Body of pancreas (tissue), 4 donors: ENCODE measurements at regions not wholly inside any gene's neighbourhood (a gene's known extent, or its start where the extent isn't known, plus 50 kb on each side); places are given as distances from the start of the nearest gene placed in this dataset.

Experiments
- ATAC-seq: fragments of 150-250 bp; one replicate; pipeline ENCODE4 v1.9.1; 2016
- DNase-seq, 4 donors: peaks; one replicate each; pipeline ENCODE4 v3.0.0-alpha.2; 2019
- H3K27ac ChIP-seq, 4 donors: fragments of 200-600 bp; sonication (generic); 1 replicate in 3 of 4; 2 replicates in 1 of 4; pipeline versions ENCODE4 v1.5.1 to v1.6.1; 2016 to 2019; ENCODE audit warnings: mild to moderate bottlenecking in 1 of 4, mixed read lengths in 1 of 4, moderate library complexity in 1 of 4
- H3K27me3 ChIP-seq, 2 donors: fragments of 200-600 bp; sonication (generic); one replicate each; pipeline ENCODE4 v1.6.0; 2016; ENCODE audit warnings: mild to moderate bottlenecking in 1 of 2
- H3K36me3 ChIP-seq, 2 donors: fragments of 200-600 bp; sonication (generic); replicated peaks in 1 of 2; 2 replicates each; pipeline ENCODE4 v1.5.1; 2016; ENCODE audit warnings: low read depth in 2 of 2; ENCODE audit not compliant: insufficient read depth in 1 of 2
- H3K4me1 ChIP-seq: fragments of 200-600 bp; sonication (generic); one replicate; pipeline ENCODE4 v1.6.0; 2016
- H3K4me3 ChIP-seq, 2 donors: fragments of 200-600 bp; sonication (generic); 1 replicate in 1 of 2; 2 replicates in 1 of 2; pipeline ENCODE4 v1.5.1; 2016 to 2019
- H3K9me3 ChIP-seq, 3 donors: fragments of 200-600 bp; sonication (generic); 1 replicate in 2 of 3; 2 replicates in 1 of 3; pipeline ENCODE4 v1.5.1; 2016
- CTCF ChIP-seq, 7 experiments: fragments of 450-650 bp in 4 of 7; fragments of 200-600 bp in 3 of 7; sonication (generic) in 3 of 7; IDR thresholded peaks; one replicate each; pipeline ENCODE4 v1.5.1; 2016 to 2019; ENCODE audit warnings: antibody characterized with exemption in 7 of 7
- POLR2A ChIP-seq, 3 donors: fragments of 450-650 bp; IDR thresholded peaks; one replicate each; pipeline ENCODE4 v1.6.1; 2016; ENCODE audit warnings: antibody characterized with exemption in 3 of 3, mild to moderate bottlenecking in 2 of 3
- WGBS, 2 donors: methylation state at CpG; one replicate each; pipeline ENCODE4 v1.1.5; 2017; 5-methylcytosine and 5-hydroxymethylcytosine counted together
- intact Hi-C: fragments of 100-400 bp; cut with DNase I; formaldehyde crosslinking; loops from one replicate; pipeline ENCODE4 v1.15.1; 2023

- no peak for ATAC-seq
- TF ChIP-seq POLR2A (IDR thresholded peaks at IDR 0.05), result no peak
- DNase-seq, result no peak
- Histone ChIP-seq H3K4me1 (no peaks in the 10 kb centered on the region), H3K27ac (no peak overlapping the region), H3K27me3 (no peaks in the 10 kb centered on the region), H3K4me3 (no peak overlapping the region), H3K9me3 (no peaks in the 10 kb centered on the region), H3K36me3 (no peaks in the 10 kb centered on the region)
- WGBS, 2 donors, result 96 to 99% methylated on average over 6 of the region's 6 CpGs
- intact Hi-C loops, result loop anchor here (10.0 kb wide), 1 partner anchor 263 kb away; no protein-coding TSS in a partner anchor
Observed at GRCh38 chr4:123667496-123667895, 270.9 kb downstream of the SPRY1 start.

GRCh38 chr4:123667991-123668390, 271.4 kb downstream of the SPRY1 start:
- DNase-seq, result no peak
- Histone ChIP-seq H3K27me3 (no peaks in the 10 kb centered on the region), H3K4me3 (no peak overlapping the region), H3K4me1 (no peaks in the 10 kb centered on the region), H3K9me3 (no peaks in the 10 kb centered on the region), H3K27ac (no peak overlapping the region), H3K36me3 (no peaks in the 10 kb centered on the region)
- ATAC-seq, result no peak
- intact Hi-C loops, result loop anchor here (10.0 kb wide), 1 partner anchor 263 kb away; no protein-coding TSS in a partner anchor
- TF ChIP-seq POLR2A (IDR thresholded peaks at IDR 0.05) (no peak), CTCF (IDR thresholded peaks at IDR 0.05) (no peak)
- WGBS, 2 donors, result 96% methylated on average over 2 of the region's 2 CpGs

GRCh38 chr4:123671636-123672404, 275.2 kb downstream of the SPRY1 start:
- no peak for ATAC-seq
- intact Hi-C loops, result no loop called here

GRCh38 chr4:123672987-123673386, 276.4 kb downstream of the SPRY1 start:
- Histone ChIP-seq H3K27ac (no peak overlapping the region), H3K27me3 (no peaks in the 10 kb centered on the region), H3K36me3 (no peaks in the 10 kb centered on the region), H3K4me1 (peaks cover 7% of the 10 kb centered on the region), H3K9me3 (no peaks in the 10 kb centered on the region), H3K4me3 (no peak overlapping the region)
- DNase-seq (no peak), ATAC-seq (no peak)
- WGBS, 2 donors, result 73 to 79% methylated on average over 3 of the region's 3 CpGs
- intact Hi-C loops, result no loop called here
- TF ChIP-seq POLR2A (IDR thresholded peaks at IDR 0.05), result no peak
- no peak for TF ChIP-seq CTCF (IDR thresholded peaks at IDR 0.05)

More at GRCh38 chr4:123671636-123672404, 275.2 kb downstream of the SPRY1 start:
- Histone ChIP-seq H3K27ac (no peak overlapping the region), H3K9me3 (no peaks in the 10 kb centered on the region), H3K36me3 (no peaks in the 10 kb centered on the region), H3K27me3 (no peaks in the 10 kb centered on the region), H3K4me3 (no peak overlapping the region), H3K4me1 (peaks cover 5% of the 10 kb centered on the region)
- 77 to 90% methylated on average over 4 of the region's 4 CpGs for WGBS, 2 donors
- TF ChIP-seq POLR2A (IDR thresholded peaks at IDR 0.05) (no peak), CTCF (IDR thresholded peaks at IDR 0.05) (no peak)
- no peak for DNase-seq

- H3K4me3 ChIP-seq, result no peak overlapping the region
- H3K9me3 ChIP-seq, result no peaks in the 10 kb centered on the region
- H3K27ac ChIP-seq, result no peak overlapping the region
- no peaks in the 10 kb centered on the region for H3K36me3 ChIP-seq
- DNase-seq, result no peak
- H3K27me3 ChIP-seq, result no peaks in the 10 kb centered on the region
- peaks cover 7% of the 10 kb centered on the region for H3K4me1 ChIP-seq
- ATAC-seq, result no peak
- intact Hi-C loops, result no loop called here
- no peak for TF ChIP-seq POLR2A (IDR thresholded peaks at IDR 0.05)
- TF ChIP-seq CTCF (IDR thresholded peaks at IDR 0.05), result no peak
- 81 to 87% methylated on average over 2 of the region's 2 CpGs for WGBS, 2 donors
Observed at GRCh38 chr4:123673971-123674370, 277.4 kb downstream of the SPRY1 start.
